RWPE1 (cell line): ENCODE measurements at regions not wholly inside any gene's neighbourhood (a gene's known extent, or its start where the extent isn't known, plus 50 kb on each side); places are given as distances from the start of the nearest gene placed in this dataset.

ENCODE experiments used
- CTCF ChIA-PET: fragments of 350-600 bp; sonication (Branson Sonifier 250); formaldehyde crosslinking; extraction: SDS; loops from one replicate; lab custom pipeline; 2021; lab: Yijun Ruan, JAX
- POLR2A ChIA-PET: fragments of 400-600 bp; formaldehyde crosslinking; extraction: SDS; loops from one replicate; lab custom pipeline; 2020; ENCODE audit warnings: antibody characterized with exemption; ENCODE audit not compliant: low non-redundant PET; lab: Yijun Ruan, JAX
- DNase-seq: peaks from one replicate; pipeline ENCODE4 v3.0.0; 2012; ENCODE audit warnings: low spot score
- H3K27ac ChIP-seq: fragments of 450-650 bp; 2 replicates; pipeline ENCODE4 v1.5.1; 2017
- CTCF ChIP-seq: fragments of 450-650 bp; conservative IDR thresholded peaks from 2 replicates; pipeline ENCODE4 v1.5.1; 2017; ENCODE audit warnings: low read depth, mild to moderate bottlenecking

GRCh38 chr4:175559126-175559525, 252.9 kb downstream of the GPM6A start:
- DNase-seq: no peak
- no peak for TF ChIP-seq CTCF
- POLR2A ChIA-PET: no interaction called here
- CTCF ChIA-PET: interaction anchor here (0.7 kb wide), 1 partner anchor 332 kb away, joined by 4 read pairs; no protein-coding TSS in a partner anchor
- no peak overlapping the region for H3K27ac ChIP-seq

- CTCF ChIA-PET: interaction anchor here (0.7 kb wide), 1 partner anchor 332 kb away, joined by 4 read pairs; no protein-coding TSS in a partner anchor
- DNase-seq: no peak
- POLR2A ChIA-PET: no interaction called here
- TF ChIP-seq CTCF: no peak
- H3K27ac ChIP-seq: no peak overlapping the region
Measured at GRCh38 chr4:175559526-175559925, 252.5 kb downstream of the GPM6A start.

GRCh38 chr4:175560604-175561003, 251.5 kb downstream of the GPM6A start:
- H3K27ac ChIP-seq: no peak overlapping the region
- DNase-seq: no peak
- peak; percentile 46 for TF ChIP-seq CTCF
- ChIA-PET CTCF (interaction anchor here (0.6 to 0.8 kb wide), 4 partner anchors 255 to 1804 kb away, joined by 3 to 4 read pairs (median 4); no protein-coding TSS in a partner anchor), POLR2A (no interaction called here)

- no peak overlapping the region for H3K27ac ChIP-seq
- DNase-seq: no peak
- no peak for TF ChIP-seq CTCF
- CTCF ChIA-PET: interaction anchor here (0.7 kb wide), 1 partner anchor 663 kb away, joined by 3 read pairs; no protein-coding TSS in a partner anchor
- POLR2A ChIA-PET: no interaction called here
Measured at GRCh38 chr4:175561696-175562095, 250.4 kb downstream of the GPM6A start.

GRCh38 chr4:175562111-175562510, 250.0 kb downstream of the GPM6A start:
- DNase-seq: no peak
- TF ChIP-seq CTCF: no peak
- no peak overlapping the region for H3K27ac ChIP-seq
- CTCF ChIA-PET: interaction anchor here (0.7 kb wide), 1 partner anchor 663 kb away, joined by 3 read pairs; no protein-coding TSS in a partner anchor
- POLR2A ChIA-PET: no interaction called here

GRCh38 chr4:175562542-175562941, 249.5 kb downstream of the GPM6A start:
- no peak overlapping the region for H3K27ac ChIP-seq
- DNase-seq: no peak
- ChIA-PET CTCF (interaction anchor here (0.7 to 1.4 kb wide), 2 partner anchors 329 to 662 kb away, joined by 3 read pairs; no protein-coding TSS in a partner anchor), POLR2A (no interaction called here)
- no peak for TF ChIP-seq CTCF
